ENCODE measurements at regions not wholly inside any gene's neighbourhood (a gene's known extent, or its start where the extent isn't known, plus 50 kb on each side); places are given as distances from the start of the nearest gene placed in this dataset.

- H3K27ac ChIP-seq (ENCODE audit: low read depth in 1 of 2, low read length in 2 of 2), result no peak overlapping the region
- no peaks in the 10 kb centered on the region for H3K4me1 Mint-ChIP-seq (ENCODE audit: low read depth)
- no peak for TF ChIP-seq CTCF (IDR thresholded peaks at IDR 0.05)
- H3K4me3 Mint-ChIP-seq, result no peak overlapping the region
- H3K27me3 Mint-ChIP-seq, result peaks cover 18% of the 10 kb centered on the region
- H3K36me3 ChIP-seq (ENCODE audit: insufficient read depth, low read length), result no peaks in the 10 kb centered on the region
- H3K9me3 Mint-ChIP-seq, result no peaks in the 10 kb centered on the region
- DNase-seq, result no peak
- no peak overlapping the region for H3K4me3 ChIP-seq (ENCODE audit: low read length)
- no peak overlapping the region for H3K27ac Mint-ChIP-seq
- peaks cover 0 to 10% of the 10 kb centered on the region in 2 experiments for H3K9me3 ChIP-seq (ENCODE audit: control insufficient read depth in 1 of 2, insufficient read depth in 1 of 2, low read length in 2 of 2)
- no peaks in the 10 kb centered on the region for H3K36me3 Mint-ChIP-seq (ENCODE audit: low read depth)
- ChIA-PET CTCF (no interaction called here), POLR2A (no interaction called here)
- intact Hi-C loops (cut with DNase I, micrococcal nuclease), result no loop called here
- no peaks in the 10 kb centered on the region for H3K4me1 ChIP-seq (ENCODE audit: insufficient read depth, low read length)
- no peak for ATAC-seq (ENCODE audit: poor library complexity)
- H3K27me3 ChIP-seq (ENCODE audit: control insufficient read depth in 1 of 2, insufficient read depth in 2 of 2, low read length in 2 of 2), result peaks cover 3 to 4% of the 10 kb centered on the region in 2 experiments
Observed at GRCh38 chr21:38915546-38915945, 109.8 kb downstream of the ETS2 start.

- Histone ChIP-seq H3K9me3 (ENCODE audit: control insufficient read depth in 1 of 2, insufficient read depth in 1 of 2, low read length in 2 of 2) (peaks cover 0 to 10% of the 10 kb centered on the region in 2 experiments), H3K36me3 (ENCODE audit: insufficient read depth, low read length) (no peaks in the 10 kb centered on the region), H3K27me3 (ENCODE audit: control insufficient read depth in 1 of 2, insufficient read depth in 2 of 2, low read length in 2 of 2) (peaks cover 3 to 4% of the 10 kb centered on the region in 2 experiments), H3K4me3 (ENCODE audit: low read length) (no peak overlapping the region), H3K4me1 (ENCODE audit: insufficient read depth, low read length) (no peaks in the 10 kb centered on the region), H3K27ac (ENCODE audit: low read depth in 1 of 2, low read length in 2 of 2) (no peak overlapping the region)
- Mint-ChIP-seq H3K4me1 (ENCODE audit: low read depth) (no peaks in the 10 kb centered on the region), H3K27ac (no peak overlapping the region), H3K4me3 (no peak overlapping the region), H3K36me3 (ENCODE audit: low read depth) (no peaks in the 10 kb centered on the region), H3K9me3 (no peaks in the 10 kb centered on the region), H3K27me3 (peaks cover 18% of the 10 kb centered on the region)
- intact Hi-C loops (cut with DNase I, micrococcal nuclease), result no loop called here
- ChIA-PET POLR2A (no interaction called here), CTCF (no interaction called here)
- ATAC-seq (ENCODE audit: poor library complexity) (no peak), DNase-seq (no peak)
- no peak for TF ChIP-seq CTCF (IDR thresholded peaks at IDR 0.05)
Observed at GRCh38 chr21:38914528-38915293, 109.0 kb downstream of the ETS2 start.

- H3K4me3 ChIP-seq (ENCODE audit: low read length), result no peak overlapping the region
- no peaks in the 10 kb centered on the region for H3K4me1 ChIP-seq (ENCODE audit: insufficient read depth, low read length)
- H3K4me3 Mint-ChIP-seq, result no peak overlapping the region
- DNase-seq (no peak), ATAC-seq (ENCODE audit: poor library complexity) (no peak)
- intact Hi-C loops (cut with DNase I, micrococcal nuclease), result no loop called here
- peaks cover 3 to 4% of the 10 kb centered on the region in 2 experiments for H3K27me3 ChIP-seq (ENCODE audit: control insufficient read depth in 1 of 2, insufficient read depth in 2 of 2, low read length in 2 of 2)
- H3K36me3 ChIP-seq (ENCODE audit: insufficient read depth, low read length), result no peaks in the 10 kb centered on the region
- H3K27me3 Mint-ChIP-seq, result peaks cover 18% of the 10 kb centered on the region
- H3K27ac Mint-ChIP-seq, result no peak overlapping the region
- peaks cover 0 to 10% of the 10 kb centered on the region in 2 experiments for H3K9me3 ChIP-seq (ENCODE audit: control insufficient read depth in 1 of 2, insufficient read depth in 1 of 2, low read length in 2 of 2)
- no peaks in the 10 kb centered on the region for H3K9me3 Mint-ChIP-seq
- H3K27ac ChIP-seq (ENCODE audit: low read depth in 1 of 2, low read length in 2 of 2), result no peak overlapping the region
- H3K36me3 Mint-ChIP-seq (ENCODE audit: low read depth), result no peaks in the 10 kb centered on the region
- POLR2A ChIA-PET, result no interaction called here
- no peaks in the 10 kb centered on the region for H3K4me1 Mint-ChIP-seq (ENCODE audit: low read depth)
- CTCF ChIA-PET, result no interaction called here
- TF ChIP-seq CTCF (IDR thresholded peaks at IDR 0.05), result no peak
Observed at GRCh38 chr21:38913893-38914527, 108.3 kb downstream of the ETS2 start.

Measured in CD4-positive, alpha-beta T cell (primary cell).